Skeletal muscle tissue (tissue), 3 donors: ENCODE measurements at regions not wholly inside any gene's neighbourhood (a gene's known extent, or its start where the extent isn't known, plus 50 kb on each side); places are given as distances from the start of the nearest gene placed in this dataset.

Source experiments
- H3K27ac ChIP-seq: one replicate; pipeline ENCODE4 v1.7.0; 2013; ENCODE audit warnings: mild to moderate bottlenecking, low read depth, low read length, inconsistent platforms
- H3K27me3 ChIP-seq, 3 donors: one replicate each; pipeline ENCODE4 v1.7.0; 2013; ENCODE audit warnings: low read length in 3 of 3; ENCODE audit not compliant: control insufficient read depth in 3 of 3, insufficient read depth in 3 of 3
- H3K36me3 ChIP-seq, 3 donors: one replicate each; pipeline ENCODE4 v1.7.0; 2013; ENCODE audit warnings: low read length in 3 of 3; ENCODE audit not compliant: control insufficient read depth in 3 of 3, insufficient read depth in 3 of 3
- H3K4me1 ChIP-seq, 3 donors: one replicate each; pipeline ENCODE4 v1.7.0; 2013; ENCODE audit warnings: low read length in 3 of 3, mild to moderate bottlenecking in 3 of 3; ENCODE audit not compliant: control insufficient read depth in 3 of 3, insufficient read depth in 3 of 3
- H3K4me3 ChIP-seq, 3 donors: one replicate each; pipeline ENCODE4 v1.7.0; 2013; ENCODE audit warnings: low read length in 3 of 3
- H3K9ac ChIP-seq, 3 donors: one replicate each; pipeline ENCODE4 v1.7.0; 2013; ENCODE audit warnings: low read length in 3 of 3, mild to moderate bottlenecking in 3 of 3, moderate library complexity in 2 of 3, low read depth in 1 of 3
- H3K9me3 ChIP-seq, 3 donors: one replicate each; pipeline ENCODE4 v1.7.0; 2013; ENCODE audit warnings: low read length in 3 of 3; ENCODE audit not compliant: control insufficient read depth in 3 of 3
- donor health status: Osteomylitis.

GRCh38 chr2:155730804-155731203, 601.7 kb downstream of the NR4A2 start:
- Histone ChIP-seq H3K9me3 (no peaks in the 10 kb centered on the region), H3K27ac (no peak overlapping the region), H3K36me3 (no peaks in the 10 kb centered on the region), H3K9ac (no peak overlapping the region), H3K4me3 (no peak overlapping the region), H3K4me1 (no peaks in the 10 kb centered on the region), H3K27me3 (peaks cover 0 to 8% (median 0%) of the 10 kb centered on the region in 3 donors)

DNA sequence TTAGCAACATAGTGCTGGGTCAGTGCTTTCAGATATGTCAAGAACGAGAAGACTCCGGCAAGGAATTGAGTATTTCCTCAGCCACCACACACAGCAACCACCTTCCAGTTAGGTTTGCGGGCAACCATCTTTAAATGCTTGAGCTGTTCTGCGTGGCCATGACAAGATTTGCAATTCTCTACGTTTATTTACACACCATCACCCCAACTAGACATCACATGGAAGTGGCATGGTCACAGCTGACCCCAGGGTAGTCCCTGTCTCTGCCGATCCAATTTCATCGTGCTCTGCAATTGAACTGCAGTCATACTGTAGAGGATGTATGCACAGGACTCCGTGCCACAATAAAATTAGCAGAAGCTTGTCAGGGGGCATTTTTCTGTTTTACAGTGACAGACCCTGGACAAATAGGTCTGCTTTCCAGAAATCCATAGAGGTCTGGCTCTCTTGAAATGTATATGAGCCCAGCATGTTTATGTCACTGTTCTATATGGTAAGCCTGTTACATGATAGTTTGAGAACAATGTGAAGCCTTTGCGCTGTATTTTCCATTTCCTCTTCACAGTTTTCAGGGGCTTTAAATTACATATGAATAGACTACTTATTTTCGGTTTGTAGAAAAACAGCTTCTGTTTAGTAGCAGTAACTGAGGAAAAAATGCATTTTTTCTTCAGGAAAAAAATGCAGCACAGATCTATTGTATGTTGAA, 605.2 kb downstream of the NR4A2 start:
- no peak overlapping the region for H3K9ac ChIP-seq
- no peaks in the 10 kb centered on the region for H3K36me3 ChIP-seq
- H3K9me3 ChIP-seq = no peaks in the 10 kb centered on the region
- peaks cover 0 to 8% (median 0%) of the 10 kb centered on the region in 3 donors for H3K27me3 ChIP-seq
- no peak overlapping the region for H3K27ac ChIP-seq
- no peaks in the 10 kb centered on the region for H3K4me1 ChIP-seq
- no peak overlapping the region for H3K4me3 ChIP-seq

DNA sequence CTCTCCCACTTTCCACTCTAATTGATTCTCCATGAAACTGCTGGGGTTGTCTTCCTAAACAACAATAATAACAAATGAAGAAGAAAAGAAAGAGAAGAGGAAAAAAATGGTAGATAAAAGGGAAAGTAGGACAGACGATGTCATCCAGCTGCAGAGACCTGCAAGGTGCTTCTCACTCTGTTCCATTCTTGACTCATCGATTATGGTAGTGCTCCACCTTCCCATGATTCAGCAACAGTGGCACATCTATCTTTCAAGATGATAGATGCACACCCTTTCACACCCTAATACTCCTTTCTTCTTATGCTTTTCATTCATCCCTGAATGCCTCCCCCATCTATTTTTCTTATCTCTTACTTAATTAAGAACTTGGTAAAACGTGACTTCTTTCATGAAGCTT, 610.2 kb downstream of the NR4A2 start:
- Histone ChIP-seq H3K27ac (no peak overlapping the region), H3K9me3 (no peaks in the 10 kb centered on the region), H3K36me3 (no peaks in the 10 kb centered on the region), H3K27me3 (peaks cover 0 to 5% (median 0%) of the 10 kb centered on the region in 3 donors), H3K4me3 (no peak overlapping the region), H3K9ac (no peak overlapping the region), H3K4me1 (no peaks in the 10 kb centered on the region)

DNA sequence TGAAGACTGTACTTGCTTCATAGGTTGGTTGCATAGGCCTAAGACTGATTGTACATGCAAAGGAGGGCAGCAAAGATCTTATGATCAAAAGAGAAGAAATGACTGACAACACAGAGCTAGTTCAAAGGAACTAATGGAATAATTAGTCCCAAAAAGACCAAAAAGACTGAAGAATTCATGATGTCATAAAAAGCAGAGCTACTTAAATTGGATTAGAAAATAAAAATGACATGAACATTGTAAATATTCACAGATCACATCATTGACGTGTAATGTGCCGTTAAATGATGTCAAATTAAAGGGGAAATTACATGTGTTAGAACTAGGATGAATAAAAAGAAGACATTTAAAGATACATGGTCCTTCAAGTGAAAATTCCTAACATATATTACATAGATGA, 616.8 kb downstream of the NR4A2 start:
- Histone ChIP-seq H3K27me3 (no peaks in the 10 kb centered on the region), H3K27ac (no peak overlapping the region), H3K9ac (no peak overlapping the region), H3K4me3 (no peak overlapping the region), H3K9me3 (no peaks in the 10 kb centered on the region), H3K4me1 (no peaks in the 10 kb centered on the region), H3K36me3 (no peaks in the 10 kb centered on the region)

GRCh38 chr2:155714983-155715382, 617.5 kb downstream of the NR4A2 start:
- Histone ChIP-seq H3K4me1 (no peaks in the 10 kb centered on the region), H3K36me3 (no peaks in the 10 kb centered on the region), H3K9ac (no peak overlapping the region), H3K27ac (no peak overlapping the region), H3K4me3 (no peak overlapping the region), H3K9me3 (no peaks in the 10 kb centered on the region), H3K27me3 (no peaks in the 10 kb centered on the region)

DNA sequence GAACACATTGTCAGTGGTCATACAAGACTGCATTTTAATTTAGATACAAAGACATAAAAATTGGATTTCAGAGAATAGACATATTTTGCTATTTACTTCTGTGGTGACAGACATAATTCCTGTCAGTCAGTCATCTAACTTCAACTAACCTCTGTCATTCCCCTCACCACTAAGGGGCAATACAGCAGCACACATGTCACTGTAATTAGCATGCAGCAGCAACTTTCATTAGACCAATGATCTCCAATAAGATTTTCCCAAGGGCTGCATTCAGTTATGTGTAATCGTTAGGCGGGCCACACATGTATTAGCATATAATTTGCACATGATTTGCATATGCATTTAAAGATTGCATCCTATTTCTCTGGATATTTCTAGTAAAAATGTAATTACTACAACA, 624.5 kb downstream of the NR4A2 start:
- H3K4me1 ChIP-seq = no peaks in the 10 kb centered on the region
- H3K4me3 ChIP-seq = no peak overlapping the region
- H3K9me3 ChIP-seq = no peaks in the 10 kb centered on the region
- no peak overlapping the region for H3K9ac ChIP-seq
- no peaks in the 10 kb centered on the region for H3K36me3 ChIP-seq
- H3K27me3 ChIP-seq = no peaks in the 10 kb centered on the region
- H3K27ac ChIP-seq = no peak overlapping the region

GRCh38 chr2:155703917-155704316, 628.6 kb downstream of the NR4A2 start:
- Histone ChIP-seq H3K9ac (no peak overlapping the region), H3K27me3 (no peaks in the 10 kb centered on the region), H3K27ac (no peak overlapping the region), H3K4me1 (no peaks in the 10 kb centered on the region), H3K9me3 (no peaks in the 10 kb centered on the region), H3K4me3 (no peak overlapping the region), H3K36me3 (no peaks in the 10 kb centered on the region)

GRCh38 chr2:155703048-155703447, 629.5 kb downstream of the NR4A2 start:
- Histone ChIP-seq H3K9ac (no peak overlapping the region), H3K9me3 (no peaks in the 10 kb centered on the region)

GRCh38 chr2:155701721-155702120, 630.8 kb downstream of the NR4A2 start:
- Histone ChIP-seq H3K4me3 (no peak overlapping the region), H3K9me3 (no peaks in the 10 kb centered on the region), H3K27ac (no peak overlapping the region), H3K9ac (no peak overlapping the region), H3K4me1 (no peaks in the 10 kb centered on the region), H3K36me3 (no peaks in the 10 kb centered on the region), H3K27me3 (no peaks in the 10 kb centered on the region)

More at GRCh38 chr2:155703048-155703447, 629.5 kb downstream of the NR4A2 start:
- H3K4me1 ChIP-seq = no peaks in the 10 kb centered on the region
- no peak overlapping the region for H3K27ac ChIP-seq
- no peaks in the 10 kb centered on the region for H3K27me3 ChIP-seq
- no peaks in the 10 kb centered on the region for H3K36me3 ChIP-seq
- H3K4me3 ChIP-seq = no peak overlapping the region

DNA sequence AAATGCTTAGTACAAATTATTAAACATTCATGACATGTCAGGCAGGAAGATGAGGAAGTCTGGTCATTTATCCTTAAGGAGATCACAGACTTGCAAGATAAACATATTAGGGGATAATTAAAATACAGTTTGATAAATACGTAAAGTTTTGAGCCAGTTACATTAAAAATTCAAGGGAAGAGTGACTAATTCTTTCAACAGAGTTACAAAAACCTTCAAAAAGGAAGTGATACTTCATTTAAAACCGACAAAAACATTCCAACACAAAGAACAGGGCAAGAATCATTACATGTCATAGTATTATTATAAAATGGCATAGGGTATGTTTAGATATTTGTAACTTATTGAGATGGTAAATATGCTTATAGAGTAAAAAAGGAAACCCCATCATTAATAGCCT, 636.0 kb downstream of the NR4A2 start:
- no peak overlapping the region for H3K9ac ChIP-seq
- H3K27me3 ChIP-seq = no peaks in the 10 kb centered on the region
- H3K4me1 ChIP-seq = no peaks in the 10 kb centered on the region
- H3K4me3 ChIP-seq = no peak overlapping the region
- no peak overlapping the region for H3K27ac ChIP-seq
- no peaks in the 10 kb centered on the region for H3K9me3 ChIP-seq
- H3K36me3 ChIP-seq = no peaks in the 10 kb centered on the region
